ENCODE measurements at regions not wholly inside any gene's neighbourhood (a gene's known extent, or its start where the extent isn't known, plus 50 kb on each side); places are given as distances from the start of the nearest gene placed in this dataset.
"Not testable (repeated sequence)": the region's sequence is repeated elsewhere in the genome, so short reads cannot be mapped to it uniquely, and the experiment has no call there.

DNA sequence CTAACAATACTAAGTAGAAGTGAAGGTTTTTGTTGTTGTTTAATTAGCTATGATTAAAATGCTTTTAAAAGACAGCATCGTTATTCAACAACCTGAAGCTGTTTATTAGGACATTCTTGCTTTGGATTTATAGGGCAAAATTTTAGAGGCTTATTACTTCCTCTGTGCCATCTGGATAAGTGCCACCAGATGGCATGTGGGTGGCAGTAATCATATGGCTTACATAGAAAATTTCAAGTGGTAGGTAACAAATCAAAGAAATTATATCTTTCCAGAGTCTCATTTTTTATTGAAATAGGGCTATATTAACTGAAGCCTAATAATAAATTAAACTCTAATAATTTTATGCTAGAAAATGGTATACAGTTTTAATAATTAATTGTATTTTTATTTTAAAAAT lies 83.3 kb upstream of the HTR2C start:
- CTCF ChIA-PET, result no interaction called here
- POLR2A ChIA-PET, result no interaction called here
- TF ChIP-seq CTCF (IDR thresholded peaks at IDR 0.05; ENCODE audit: low read depth, low read length), result no peak
- H3K27ac ChIP-seq (ENCODE audit: low read depth, low read length), result no peak overlapping the region
- H3K9me3 ChIP-seq (ENCODE audit: control insufficient read depth, insufficient read depth, low read length), result no peaks in the 10 kb centered on the region
- no peak overlapping the region for H3K4me3 ChIP-seq (ENCODE audit: low read depth, low read length)
- H3K27me3 ChIP-seq (ENCODE audit: control insufficient read depth, insufficient read depth, low read length), result no peaks in the 10 kb centered on the region
- no peak for DNase-seq (ENCODE audit: low read depth, low spot score)

DNA sequence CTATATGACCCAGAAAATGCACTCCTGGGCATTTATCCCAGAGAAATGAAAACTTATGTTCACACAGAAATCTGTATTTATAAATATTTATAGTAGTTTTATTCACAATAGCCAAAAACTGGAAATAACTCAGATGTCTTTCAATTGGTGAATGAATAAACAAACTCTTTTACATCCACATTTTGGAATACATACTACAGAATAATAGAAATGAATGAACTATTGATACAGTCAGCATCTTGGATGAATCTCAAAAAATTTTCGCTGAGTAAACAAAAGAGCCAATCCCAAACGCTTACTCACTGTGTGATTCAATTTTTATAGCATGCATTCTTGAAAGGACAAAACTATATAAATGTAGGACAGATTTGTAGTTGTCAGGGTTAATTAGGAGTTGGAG lies 75.1 kb upstream of the HTR2C start:
- DNase-seq (ENCODE audit: low read depth, low spot score), result no peak
- CTCF ChIA-PET, result no interaction called here
- Histone ChIP-seq H3K9me3 (ENCODE audit: control insufficient read depth, insufficient read depth, low read length) (no peaks in the 10 kb centered on the region), H3K27me3 (ENCODE audit: control insufficient read depth, insufficient read depth, low read length) (no peaks in the 10 kb centered on the region), H3K27ac (ENCODE audit: low read depth, low read length) (no peak overlapping the region), H3K4me3 (ENCODE audit: low read depth, low read length) (no peak overlapping the region)
- TF ChIP-seq CTCF (IDR thresholded peaks at IDR 0.05; ENCODE audit: low read depth, low read length), result no peak
- POLR2A ChIA-PET, result no interaction called here

- CTCF ChIA-PET, result no interaction called here
- no peak for TF ChIP-seq CTCF (IDR thresholded peaks at IDR 0.05; ENCODE audit: low read depth, low read length)
- H3K27ac ChIP-seq (ENCODE audit: low read depth, low read length), result no peak overlapping the region
- DNase-seq (ENCODE audit: low read depth, low spot score), result no peak
- POLR2A ChIA-PET, result no interaction called here
- H3K4me3 ChIP-seq (ENCODE audit: low read depth, low read length), result no peak overlapping the region
- H3K9me3 ChIP-seq (ENCODE audit: control insufficient read depth, insufficient read depth, low read length), result no peaks in the 10 kb centered on the region
- no peaks in the 10 kb centered on the region for H3K27me3 ChIP-seq (ENCODE audit: control insufficient read depth, insufficient read depth, low read length)
Measured at GRCh38 chrX:114519524-114519923, 64.4 kb upstream of the HTR2C start.

GRCh38 chrX:114520701-114521100 lies 63.2 kb upstream of the HTR2C start:
- POLR2A ChIA-PET; DNase-seq (ENCODE audit: low read depth, low spot score); CTCF ChIA-PET; H3K27me3 ChIP-seq (ENCODE audit: control insufficient read depth, insufficient read depth, low read length); H3K27ac ChIP-seq (ENCODE audit: low read depth, low read length); H3K9me3 ChIP-seq (ENCODE audit: control insufficient read depth, insufficient read depth, low read length); H3K4me3 ChIP-seq (ENCODE audit: low read depth, low read length): not testable (repeated sequence)

- Histone ChIP-seq H3K9me3 (ENCODE audit: control insufficient read depth, insufficient read depth, low read length) (no peaks in the 10 kb centered on the region), H3K27me3 (ENCODE audit: control insufficient read depth, insufficient read depth, low read length) (no peaks in the 10 kb centered on the region), H3K27ac (ENCODE audit: low read depth, low read length) (no peak overlapping the region), H3K4me3 (ENCODE audit: low read depth, low read length) (no peak overlapping the region)
- no peak for TF ChIP-seq CTCF (IDR thresholded peaks at IDR 0.05; ENCODE audit: low read depth, low read length)
- POLR2A ChIA-PET, result no interaction called here
- DNase-seq (ENCODE audit: low read depth, low spot score), result no peak
- CTCF ChIA-PET, result no interaction called here
Measured at GRCh38 chrX:114532111-114532805, 51.6 kb upstream of the HTR2C start.
